ENCODE measurements at regions not wholly inside any gene's neighbourhood (a gene's known extent, or its start where the extent isn't known, plus 50 kb on each side); places are given as distances from the start of the nearest gene placed in this dataset.

- DNase-seq: no peak
Observed at GRCh38 chr2:226515344-226516055, 284.1 kb downstream of the IRS1 start.

- DNase-seq: no peak
Observed at GRCh38 chr2:226514895-226515294, 284.7 kb downstream of the IRS1 start.

- no peak for DNase-seq
Observed at GRCh38 chr2:226511311-226511710, 288.3 kb downstream of the IRS1 start.

- DNase-seq: no peak
Observed at GRCh38 chr2:226508683-226509082, 290.9 kb downstream of the IRS1 start.

- no peak for DNase-seq
Observed at GRCh38 chr2:226508005-226508404, 291.6 kb downstream of the IRS1 start.

- DNase-seq: no peak
Observed at GRCh38 chr2:226497146-226497909, 302.3 kb downstream of the IRS1 start.

- DNase-seq: no peak
Observed at GRCh38 chr2:226496273-226496550, 303.4 kb downstream of the IRS1 start.

GRCh38 chr2:226495466-226496272 lies 304.0 kb downstream of the IRS1 start:
- DNase-seq: no peak

GRCh38 chr2:226491112-226491511 lies 308.5 kb downstream of the IRS1 start:
- DNase-seq: no peak

GRCh38 chr2:226489775-226490541 lies 309.7 kb downstream of the IRS1 start:
- no peak for DNase-seq

GRCh38 chr2:226488034-226488433 lies 311.6 kb downstream of the IRS1 start:
- DNase-seq: no peak

GRCh38 chr2:226487573-226487972 lies 312.0 kb downstream of the IRS1 start:
- DNase-seq: no peak

GRCh38 chr2:226483745-226484619 lies 315.6 kb downstream of the IRS1 start:
- no peak for DNase-seq

GRCh38 chr2:226483143-226483542 lies 316.5 kb downstream of the IRS1 start:
- DNase-seq: no peak

GRCh38 chr2:226478109-226478809 lies 321.4 kb downstream of the IRS1 start:
- no peak for DNase-seq

GRCh38 chr2:226477221-226478108 lies 322.2 kb downstream of the IRS1 start:
- DNase-seq: no peak

GRCh38 chr2:226475650-226476049 lies 324.0 kb downstream of the IRS1 start:
- no peak for DNase-seq

- DNase-seq: no peak
Observed at GRCh38 chr2:226474131-226474530, 325.5 kb downstream of the IRS1 start.

GRCh38 chr2:226471987-226472470 lies 327.6 kb downstream of the IRS1 start:
- DNase-seq: no peak

- no peak for DNase-seq
Observed at GRCh38 chr2:226467633-226468032, 332.0 kb downstream of the IRS1 start.

Measured in cerebellar nuclear complex (tissue), 1 donor.